NCI-H345 (cell line): ENCODE measurements at regions not wholly inside any gene's neighbourhood (a gene's known extent, or its start where the extent isn't known, plus 50 kb on each side); places are given as distances from the start of the nearest gene placed in this dataset.
"Not testable (repeated sequence)": the region's sequence is repeated elsewhere in the genome, so short reads cannot be mapped to it uniquely, and the experiment has no call there.

Experiments used
- DNase-seq: peaks from one replicate; lab custom pipeline; 2025; lab: John Stamatoyannopoulos, UW

DNA sequence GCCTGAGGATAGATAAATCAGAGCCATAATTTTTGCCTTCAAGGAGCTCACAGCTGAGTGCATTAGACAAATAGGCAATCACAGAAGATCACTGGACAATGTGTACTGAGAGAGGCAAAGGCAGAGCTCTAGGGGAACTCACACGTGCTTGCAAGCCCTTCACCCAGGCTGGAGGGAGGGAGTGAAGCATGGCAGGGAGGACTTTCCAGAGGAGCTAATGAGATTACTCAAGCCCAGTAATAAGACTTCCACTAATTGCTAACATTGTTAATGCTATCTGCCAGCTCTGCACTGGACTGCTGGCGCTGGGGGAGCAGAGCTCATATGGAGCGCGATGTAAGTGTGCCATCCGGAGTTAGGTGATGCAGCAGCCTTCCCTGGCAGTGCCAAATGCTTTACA, 408.4 kb downstream of the NTRK2 start:
- DNase-seq = no peak

DNA sequence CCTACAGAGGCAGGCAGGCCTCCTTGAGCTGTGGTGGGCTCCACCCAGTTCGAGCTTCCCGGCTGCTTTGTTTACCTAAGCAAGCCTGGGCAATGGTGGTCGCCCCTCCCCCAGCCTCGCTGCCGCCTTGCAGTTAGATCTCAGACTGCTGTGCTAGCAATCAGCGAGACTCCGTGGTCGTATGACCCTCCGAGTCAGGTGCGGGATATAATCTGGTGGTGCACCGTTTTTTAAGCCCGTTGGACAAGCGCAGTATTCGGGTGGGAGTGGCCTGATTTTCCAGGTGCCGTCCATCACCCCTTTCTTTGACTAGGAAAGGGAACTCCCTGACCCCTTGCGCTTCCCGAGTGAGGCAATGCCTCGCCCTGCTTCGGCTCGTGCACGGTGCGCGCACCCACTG, 407.6 kb downstream of the NTRK2 start:
- not testable (repeated sequence) for DNase-seq
